ENCODE measurements at regions not wholly inside any gene's neighbourhood (a gene's known extent, or its start where the extent isn't known, plus 50 kb on each side); places are given as distances from the start of the nearest gene placed in this dataset.
"Not testable (repeated sequence)": the region's sequence is repeated elsewhere in the genome, so short reads cannot be mapped to it uniquely, and the experiment has no call there.

- Histone ChIP-seq H3K4me1 (ENCODE audit: control insufficient read depth, insufficient read depth, low read length, poor library complexity, severe bottlenecking) (peaks cover 8% of the 10 kb centered on the region), H3K36me3 (ENCODE audit: control insufficient read depth, insufficient read depth, low read length) (no peaks in the 10 kb centered on the region), H3K4me3 (ENCODE audit: extremely low read depth, insufficient read depth, low read length, poor library complexity, severe bottlenecking) (no peak overlapping the region), H3K27ac (ENCODE audit: low read depth, low read length, severe bottlenecking) (peak overlapping the region; percentile 76), H3K9me3 (ENCODE audit: control insufficient read depth, low read length) (no peaks in the 10 kb centered on the region)
- WGBS, 2 experiments (ENCODE audit: insufficient coverage in 2 of 2): 30 to 44% methylated on average over 4 to 5 of the region's 5 CpGs
These were observed 995.5 kb downstream of the RAB28 start for GRCh38 chr4:12488672-12489071.

DNA sequence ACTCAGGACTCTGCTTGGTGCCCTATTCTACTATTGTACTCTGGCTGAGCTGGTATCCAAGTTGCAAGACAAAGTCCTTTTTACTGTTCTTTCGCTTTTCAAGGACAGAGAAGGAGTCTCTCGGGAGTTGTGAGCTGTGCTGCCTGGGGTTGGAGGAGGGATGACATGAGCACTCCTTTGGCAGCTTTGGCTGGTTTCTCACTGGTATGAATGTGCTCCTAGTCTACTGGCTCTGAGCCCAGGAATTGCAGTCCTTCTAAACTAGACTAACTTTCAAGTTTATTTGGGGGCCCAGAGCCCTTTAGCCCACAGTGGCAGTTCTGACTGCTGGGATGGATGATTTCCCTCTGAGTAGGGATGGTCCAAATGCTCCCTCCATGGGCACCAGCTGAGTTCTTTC, 997.1 kb downstream of the RAB28 start:
- Histone ChIP-seq H3K9me3 (ENCODE audit: control insufficient read depth, low read length) (no peaks in the 10 kb centered on the region), H3K36me3 (ENCODE audit: control insufficient read depth, insufficient read depth, low read length) (no peaks in the 10 kb centered on the region), H3K27ac (ENCODE audit: low read depth, low read length, severe bottlenecking) (no peak overlapping the region), H3K4me3 (ENCODE audit: extremely low read depth, insufficient read depth, low read length, poor library complexity, severe bottlenecking) (no peak overlapping the region), H3K4me1 (ENCODE audit: control insufficient read depth, insufficient read depth, low read length, poor library complexity, severe bottlenecking) (peaks cover 8% of the 10 kb centered on the region)
- 100% methylated on average over 2 of the region's 2 CpGs; no CpG with 5 or more reads in 1 of the 2 experiments for WGBS, 2 experiments (ENCODE audit: insufficient coverage in 2 of 2)

- Histone ChIP-seq H3K4me1 (ENCODE audit: control insufficient read depth, insufficient read depth, low read length, poor library complexity, severe bottlenecking) (no peaks in the 10 kb centered on the region), H3K9me3 (ENCODE audit: control insufficient read depth, low read length) (no peaks in the 10 kb centered on the region), H3K36me3 (ENCODE audit: control insufficient read depth, insufficient read depth, low read length) (no peaks in the 10 kb centered on the region), H3K27ac (ENCODE audit: low read depth, low read length, severe bottlenecking) (no peak overlapping the region), H3K4me3 (ENCODE audit: extremely low read depth, insufficient read depth, low read length, poor library complexity, severe bottlenecking) (no peak overlapping the region)
- no CpG with 5 or more reads among the region's 2 CpGs for WGBS, 2 experiments (ENCODE audit: insufficient coverage in 2 of 2)
These were observed 1012.1 kb downstream of the RAB28 start for GRCh38 chr4:12472087-12472486.

DNA sequence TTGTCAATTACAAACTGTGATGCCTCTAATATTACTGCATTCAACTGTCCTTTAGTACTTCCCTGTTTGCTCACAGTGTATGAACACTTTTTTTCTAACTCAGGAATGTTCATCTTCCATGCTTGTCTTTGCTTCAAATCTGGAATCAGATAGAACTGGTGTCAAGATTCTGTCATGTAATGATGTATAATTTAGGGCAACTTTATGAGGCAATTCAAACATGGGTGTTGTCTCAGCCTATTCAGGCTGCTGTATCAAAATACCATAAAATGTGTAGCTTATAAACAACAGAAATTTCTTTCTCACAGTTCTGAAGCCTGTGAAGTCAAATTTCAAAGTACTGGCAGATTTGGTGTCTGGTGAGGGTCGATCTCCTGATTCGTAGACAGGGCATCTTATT, 1012.9 kb downstream of the RAB28 start:
- H3K4me3 ChIP-seq (ENCODE audit: extremely low read depth, insufficient read depth, low read length, poor library complexity, severe bottlenecking): no peak overlapping the region
- H3K36me3 ChIP-seq (ENCODE audit: control insufficient read depth, insufficient read depth, low read length): no peaks in the 10 kb centered on the region
- H3K27ac ChIP-seq (ENCODE audit: low read depth, low read length, severe bottlenecking): no peak overlapping the region
- WGBS, 2 experiments (ENCODE audit: insufficient coverage in 2 of 2): 92% methylated on average over 2 of the region's 2 CpGs; no CpG with 5 or more reads in 1 of the 2 experiments
- no peaks in the 10 kb centered on the region for H3K4me1 ChIP-seq (ENCODE audit: control insufficient read depth, insufficient read depth, low read length, poor library complexity, severe bottlenecking)
- no peaks in the 10 kb centered on the region for H3K9me3 ChIP-seq (ENCODE audit: control insufficient read depth, low read length)

- H3K4me1 ChIP-seq (ENCODE audit: control insufficient read depth, insufficient read depth, low read length, poor library complexity, severe bottlenecking); H3K36me3 ChIP-seq (ENCODE audit: control insufficient read depth, insufficient read depth, low read length); H3K27ac ChIP-seq (ENCODE audit: low read depth, low read length, severe bottlenecking); H3K9me3 ChIP-seq (ENCODE audit: control insufficient read depth, low read length); H3K4me3 ChIP-seq (ENCODE audit: extremely low read depth, insufficient read depth, low read length, poor library complexity, severe bottlenecking): not testable (repeated sequence)
- 67 to 93% methylated on average over 2 to 3 of the region's 5 CpGs for WGBS, 2 experiments (ENCODE audit: insufficient coverage in 2 of 2)
These were observed 1022.6 kb downstream of the RAB28 start for GRCh38 chr4:12461576-12461975.

GRCh38 chr4:12459126-12459525, 1025.0 kb downstream of the RAB28 start:
- Histone ChIP-seq H3K27ac (ENCODE audit: low read depth, low read length, severe bottlenecking) (no peak overlapping the region), H3K9me3 (ENCODE audit: control insufficient read depth, low read length) (peaks cover 5% of the 10 kb centered on the region), H3K4me3 (ENCODE audit: extremely low read depth, insufficient read depth, low read length, poor library complexity, severe bottlenecking) (no peak overlapping the region), H3K4me1 (ENCODE audit: control insufficient read depth, insufficient read depth, low read length, poor library complexity, severe bottlenecking) (no peaks in the 10 kb centered on the region), H3K36me3 (ENCODE audit: control insufficient read depth, insufficient read depth, low read length) (no peaks in the 10 kb centered on the region)
- WGBS, 2 experiments (ENCODE audit: insufficient coverage in 2 of 2): 64% methylated on average over 2 of the region's 3 CpGs; no CpG with 5 or more reads in 1 of the 2 experiments

- Histone ChIP-seq H3K4me1 (ENCODE audit: control insufficient read depth, insufficient read depth, low read length, poor library complexity, severe bottlenecking) (no peaks in the 10 kb centered on the region), H3K4me3 (ENCODE audit: extremely low read depth, insufficient read depth, low read length, poor library complexity, severe bottlenecking) (no peak overlapping the region), H3K27ac (ENCODE audit: low read depth, low read length, severe bottlenecking) (no peak overlapping the region), H3K36me3 (ENCODE audit: control insufficient read depth, insufficient read depth, low read length) (no peaks in the 10 kb centered on the region), H3K9me3 (ENCODE audit: control insufficient read depth, low read length) (peaks cover 5% of the 10 kb centered on the region)
- WGBS, 2 experiments (ENCODE audit: insufficient coverage in 2 of 2): 88 to 100% methylated on average over 1 to 2 of the region's 2 CpGs
These were observed 1025.5 kb downstream of the RAB28 start for GRCh38 chr4:12458621-12459020.

- no peaks in the 10 kb centered on the region for H3K36me3 ChIP-seq (ENCODE audit: control insufficient read depth, insufficient read depth, low read length)
- no peak overlapping the region for H3K4me3 ChIP-seq (ENCODE audit: extremely low read depth, insufficient read depth, low read length, poor library complexity, severe bottlenecking)
- H3K9me3 ChIP-seq (ENCODE audit: control insufficient read depth, low read length): peaks cover 5% of the 10 kb centered on the region
- WGBS, 2 experiments (ENCODE audit: insufficient coverage in 2 of 2): 73 to 100% methylated on average over 1 to 2 of the region's 3 CpGs
- H3K27ac ChIP-seq (ENCODE audit: low read depth, low read length, severe bottlenecking): no peak overlapping the region
- H3K4me1 ChIP-seq (ENCODE audit: control insufficient read depth, insufficient read depth, low read length, poor library complexity, severe bottlenecking): no peaks in the 10 kb centered on the region
These were observed 1023.6 kb upstream of the HS3ST1 start for GRCh38 chr4:12452291-12452690.

DNA sequence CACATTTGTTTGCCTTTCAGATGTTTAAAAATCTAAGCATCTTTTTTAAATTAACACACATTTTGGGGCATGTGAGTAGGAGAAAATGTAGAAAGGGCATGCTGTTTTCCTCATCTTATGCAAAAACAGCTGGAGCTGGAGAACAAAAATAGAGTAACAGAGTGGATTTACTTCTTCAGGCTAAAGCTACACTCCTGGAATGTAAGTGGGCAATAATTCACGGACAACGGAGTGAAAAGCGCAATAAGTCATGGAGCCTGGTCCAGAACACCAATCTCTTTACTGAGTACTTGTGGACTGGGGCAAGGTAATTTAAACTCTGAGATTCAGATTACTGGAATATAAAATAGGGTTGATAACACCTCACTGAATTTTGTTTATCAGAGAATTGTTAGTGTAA, 1018.8 kb upstream of the HS3ST1 start:
- no peaks in the 10 kb centered on the region for H3K4me1 ChIP-seq (ENCODE audit: control insufficient read depth, insufficient read depth, low read length, poor library complexity, severe bottlenecking)
- peak overlapping the region; percentile 64 for H3K27ac ChIP-seq (ENCODE audit: low read depth, low read length, severe bottlenecking)
- whole genome bisulfite sequencing, 2 experiments (ENCODE audit: insufficient coverage in 2 of 2): 60 to 85% methylated on average over 3 of the region's 3 CpGs
- no peak overlapping the region for H3K4me3 ChIP-seq (ENCODE audit: extremely low read depth, insufficient read depth, low read length, poor library complexity, severe bottlenecking)
- H3K36me3 ChIP-seq (ENCODE audit: control insufficient read depth, insufficient read depth, low read length): no peaks in the 10 kb centered on the region
- H3K9me3 ChIP-seq (ENCODE audit: control insufficient read depth, low read length): peaks cover 5% of the 10 kb centered on the region

DNA sequence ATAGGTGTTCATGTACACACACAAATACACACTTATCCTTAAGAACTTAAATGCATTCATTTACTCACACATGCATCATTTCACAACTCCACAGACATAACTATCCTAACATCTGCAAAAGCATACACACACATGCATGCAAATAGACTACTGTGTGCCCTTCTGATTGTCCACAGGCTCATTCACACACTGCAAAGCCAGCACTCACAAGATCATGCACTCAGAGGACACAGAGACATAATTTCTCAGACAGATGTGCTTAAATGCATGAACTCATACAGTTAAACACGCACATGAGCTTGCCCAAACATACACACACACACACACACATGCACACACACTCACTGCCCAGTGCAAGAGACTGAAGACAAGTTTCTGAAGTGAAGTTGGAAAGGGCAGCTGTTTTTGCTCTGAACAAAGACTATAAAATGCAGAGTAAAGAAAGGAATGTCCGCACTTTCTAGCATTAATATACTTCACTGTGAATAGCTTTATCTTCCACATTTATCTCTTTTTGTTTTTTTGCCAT, 1018.0 kb upstream of the HS3ST1 start:
- Histone ChIP-seq H3K4me1 (ENCODE audit: control insufficient read depth, insufficient read depth, low read length, poor library complexity, severe bottlenecking) (no peaks in the 10 kb centered on the region), H3K27ac (ENCODE audit: low read depth, low read length, severe bottlenecking) (peak overlapping the region; percentile 64), H3K4me3 (ENCODE audit: extremely low read depth, insufficient read depth, low read length, poor library complexity, severe bottlenecking) (no peak overlapping the region), H3K36me3 (ENCODE audit: control insufficient read depth, insufficient read depth, low read length) (no peaks in the 10 kb centered on the region), H3K9me3 (ENCODE audit: control insufficient read depth, low read length) (peaks cover 5% of the 10 kb centered on the region)
- no CpG with 5 or more reads among the region's 2 CpGs for WGBS, 2 experiments (ENCODE audit: insufficient coverage in 2 of 2)

DNA sequence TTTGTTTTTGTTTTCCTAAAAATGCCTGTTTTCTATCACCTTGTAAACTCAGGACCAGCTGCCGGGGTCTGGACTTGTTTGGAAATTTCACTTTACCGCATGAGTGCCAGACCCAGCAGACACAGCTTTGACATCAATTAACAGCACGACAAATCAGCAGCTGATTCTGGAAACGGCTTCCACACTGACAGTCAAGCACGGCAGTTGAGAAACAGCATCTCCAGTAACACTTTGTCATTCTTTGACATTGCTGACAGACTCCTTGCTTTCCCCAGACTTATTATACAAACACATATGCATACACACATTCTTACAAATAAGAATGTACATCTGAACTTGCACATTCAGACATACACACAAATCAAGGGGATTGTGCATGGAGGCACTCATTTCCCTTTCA, 1017.6 kb upstream of the HS3ST1 start:
- Histone ChIP-seq H3K9me3 (ENCODE audit: control insufficient read depth, low read length) (peaks cover under 1% of the 10 kb centered on the region), H3K4me3 (ENCODE audit: extremely low read depth, insufficient read depth, low read length, poor library complexity, severe bottlenecking) (no peak overlapping the region), H3K36me3 (ENCODE audit: control insufficient read depth, insufficient read depth, low read length) (no peaks in the 10 kb centered on the region), H3K27ac (ENCODE audit: low read depth, low read length, severe bottlenecking) (peak overlapping the region; percentile 64), H3K4me1 (ENCODE audit: control insufficient read depth, insufficient read depth, low read length, poor library complexity, severe bottlenecking) (no peaks in the 10 kb centered on the region)
- 67 to 76% methylated on average over 4 of the region's 5 CpGs for WGBS, 2 experiments (ENCODE audit: insufficient coverage in 2 of 2)
